ENCODE measurements at regions not wholly inside any gene's neighbourhood (a gene's known extent, or its start where the extent isn't known, plus 50 kb on each side); places are given as distances from the start of the nearest gene placed in this dataset.
A peak's percentile ranks its signal among the peaks of the same experiment; 100 is the strongest.
"Not testable (repeated sequence)": the region's sequence is repeated elsewhere in the genome, so short reads cannot be mapped to it uniquely, and the experiment has no call there.

- no peak overlapping the region for H3K4me3 Mint-ChIP-seq
- H3K9me3 Mint-ChIP-seq, result no peaks in the 10 kb centered on the region
- H3K4me1 Mint-ChIP-seq (ENCODE audit: low read depth), result peaks cover 4% of the 10 kb centered on the region
- H3K36me3 Mint-ChIP-seq (ENCODE audit: low read depth), result peaks cover 100% of the 10 kb centered on the region
- no peak for DNase-seq
- no peaks in the 10 kb centered on the region for H3K27me3 Mint-ChIP-seq
- H3K27ac Mint-ChIP-seq, result peak overlapping the region; percentile 34
Measured at GRCh38 chr9:92242260-92243136, 51.0 kb downstream of the IARS1 start.

- H3K27ac Mint-ChIP-seq, result no peak overlapping the region
- H3K4me3 Mint-ChIP-seq, result no peak overlapping the region
- no peaks in the 10 kb centered on the region for H3K9me3 Mint-ChIP-seq
- no peak for DNase-seq
- H3K27me3 Mint-ChIP-seq, result no peaks in the 10 kb centered on the region
- peaks cover 98% of the 10 kb centered on the region for H3K36me3 Mint-ChIP-seq (ENCODE audit: low read depth)
- no peaks in the 10 kb centered on the region for H3K4me1 Mint-ChIP-seq (ENCODE audit: low read depth)
Measured at GRCh38 chr9:92236915-92237314, 56.6 kb downstream of the IARS1 start.

GRCh38 chr9:92236465-92236864, 57.0 kb downstream of the IARS1 start:
- H3K36me3 Mint-ChIP-seq (ENCODE audit: low read depth), result peaks cover 98% of the 10 kb centered on the region
- H3K4me1 Mint-ChIP-seq (ENCODE audit: low read depth), result no peaks in the 10 kb centered on the region
- no peak overlapping the region for H3K27ac Mint-ChIP-seq
- H3K27me3 Mint-ChIP-seq, result no peaks in the 10 kb centered on the region
- H3K9me3 Mint-ChIP-seq, result no peaks in the 10 kb centered on the region
- DNase-seq, result no peak
- H3K4me3 Mint-ChIP-seq, result no peak overlapping the region

GRCh38 chr9:92234514-92234913, 59.0 kb downstream of the IARS1 start:
- H3K36me3 Mint-ChIP-seq (ENCODE audit: low read depth), result peaks cover 96% of the 10 kb centered on the region
- no peaks in the 10 kb centered on the region for H3K4me1 Mint-ChIP-seq (ENCODE audit: low read depth)
- H3K4me3 Mint-ChIP-seq, result no peak overlapping the region

GRCh38 chr9:92232190-92232589, 61.3 kb downstream of the IARS1 start:
- Mint-ChIP-seq H3K4me1 (ENCODE audit: low read depth) (no peaks in the 10 kb centered on the region), H3K27me3 (no peaks in the 10 kb centered on the region), H3K36me3 (ENCODE audit: low read depth) (peaks cover 92% of the 10 kb centered on the region), H3K9me3 (no peaks in the 10 kb centered on the region), H3K4me3 (no peak overlapping the region), H3K27ac (peak overlapping the region; percentile 15)
- DNase-seq, result no peak

More at GRCh38 chr9:92234514-92234913, 59.0 kb downstream of the IARS1 start:
- no peak for DNase-seq
- H3K27ac Mint-ChIP-seq, result no peak overlapping the region
- no peaks in the 10 kb centered on the region for H3K9me3 Mint-ChIP-seq
- H3K27me3 Mint-ChIP-seq, result no peaks in the 10 kb centered on the region

- H3K27me3 Mint-ChIP-seq, result no peaks in the 10 kb centered on the region
- no peak overlapping the region for H3K27ac Mint-ChIP-seq
- peaks cover 88% of the 10 kb centered on the region for H3K36me3 Mint-ChIP-seq (ENCODE audit: low read depth)
- no peak overlapping the region for H3K4me3 Mint-ChIP-seq
- no peaks in the 10 kb centered on the region for H3K9me3 Mint-ChIP-seq
- H3K4me1 Mint-ChIP-seq (ENCODE audit: low read depth), result peaks cover 1% of the 10 kb centered on the region
- DNase-seq, result no peak
Measured at GRCh38 chr9:92228628-92229027, 64.9 kb downstream of the IARS1 start.

GRCh38 chr9:92224177-92224576, 69.3 kb downstream of the IARS1 start:
- Mint-ChIP-seq H3K27ac (peak overlapping the region; percentile 1), H3K4me3 (no peak overlapping the region), H3K9me3 (peaks cover 10% of the 10 kb centered on the region), H3K36me3 (ENCODE audit: low read depth) (peaks cover 75% of the 10 kb centered on the region), H3K4me1 (ENCODE audit: low read depth) (peaks cover 1% of the 10 kb centered on the region), H3K27me3 (no peaks in the 10 kb centered on the region)
- DNase-seq, result no peak

GRCh38 chr9:92223758-92224157, 69.7 kb downstream of the IARS1 start:
- Mint-ChIP-seq H3K27me3 (no peaks in the 10 kb centered on the region), H3K9me3 (peaks cover 10% of the 10 kb centered on the region), H3K27ac (peak overlapping the region; percentile 37), H3K4me1 (ENCODE audit: low read depth) (peaks cover 1% of the 10 kb centered on the region), H3K36me3 (ENCODE audit: low read depth) (peaks cover 76% of the 10 kb centered on the region), H3K4me3 (no peak overlapping the region)
- DNase-seq, result no peak

- H3K27ac Mint-ChIP-seq, result no peak overlapping the region
- H3K4me3 Mint-ChIP-seq, result no peak overlapping the region
- DNase-seq, result no peak
- H3K36me3 Mint-ChIP-seq (ENCODE audit: low read depth), result peaks cover 69% of the 10 kb centered on the region
- no peaks in the 10 kb centered on the region for H3K27me3 Mint-ChIP-seq
- H3K4me1 Mint-ChIP-seq (ENCODE audit: low read depth), result no peaks in the 10 kb centered on the region
- H3K9me3 Mint-ChIP-seq, result no peaks in the 10 kb centered on the region
Measured at GRCh38 chr9:92208693-92209524, 84.6 kb downstream of the IARS1 start.

GRCh38 chr9:92206488-92206887, 87.0 kb downstream of the IARS1 start:
- Mint-ChIP-seq H3K27ac (no peak overlapping the region), H3K4me1 (ENCODE audit: low read depth) (no peaks in the 10 kb centered on the region)

GRCh38 chr9:92203887-92204286, 88.7 kb upstream of the SPTLC1 start:
- H3K36me3 Mint-ChIP-seq (ENCODE audit: low read depth), result peaks cover 18% of the 10 kb centered on the region
- H3K4me3 Mint-ChIP-seq; H3K27ac Mint-ChIP-seq; H3K27me3 Mint-ChIP-seq; H3K9me3 Mint-ChIP-seq; H3K4me1 Mint-ChIP-seq (ENCODE audit: low read depth); DNase-seq: not testable (repeated sequence)

More at GRCh38 chr9:92206488-92206887, 87.0 kb downstream of the IARS1 start:
- H3K27me3 Mint-ChIP-seq, result no peaks in the 10 kb centered on the region
- H3K4me3 Mint-ChIP-seq, result no peak overlapping the region
- H3K9me3 Mint-ChIP-seq, result no peaks in the 10 kb centered on the region
- peaks cover 44% of the 10 kb centered on the region for H3K36me3 Mint-ChIP-seq (ENCODE audit: low read depth)
- DNase-seq, result no peak

- not testable (repeated sequence) for H3K36me3 Mint-ChIP-seq (ENCODE audit: low read depth); DNase-seq; H3K27ac Mint-ChIP-seq; H3K4me3 Mint-ChIP-seq; H3K4me1 Mint-ChIP-seq (ENCODE audit: low read depth)
- Mint-ChIP-seq H3K9me3 (peaks cover 15% of the 10 kb centered on the region), H3K27me3 (peaks cover 12% of the 10 kb centered on the region)
Measured at GRCh38 chr9:92198237-92198636, 83.0 kb upstream of the SPTLC1 start.

GRCh38 chr9:92196909-92197308, 81.7 kb upstream of the SPTLC1 start:
- H3K27ac Mint-ChIP-seq, result no peak overlapping the region
- H3K4me3 Mint-ChIP-seq, result no peak overlapping the region
- H3K27me3 Mint-ChIP-seq, result peaks cover 12% of the 10 kb centered on the region
- H3K4me1 Mint-ChIP-seq (ENCODE audit: low read depth), result no peaks in the 10 kb centered on the region
- DNase-seq, result no peak
- H3K36me3 Mint-ChIP-seq (ENCODE audit: low read depth), result no peaks in the 10 kb centered on the region
- peaks cover 15% of the 10 kb centered on the region for H3K9me3 Mint-ChIP-seq

GRCh38 chr9:92196400-92196799, 81.2 kb upstream of the SPTLC1 start:
- no peak for DNase-seq
- Mint-ChIP-seq H3K4me1 (ENCODE audit: low read depth) (no peaks in the 10 kb centered on the region), H3K9me3 (peaks cover 15% of the 10 kb centered on the region), H3K4me3 (no peak overlapping the region), H3K27ac (no peak overlapping the region), H3K27me3 (peaks cover 17% of the 10 kb centered on the region), H3K36me3 (ENCODE audit: low read depth) (no peaks in the 10 kb centered on the region)

GRCh38 chr9:92191801-92192200, 76.6 kb upstream of the SPTLC1 start:
- Mint-ChIP-seq H3K36me3 (ENCODE audit: low read depth) (no peaks in the 10 kb centered on the region), H3K4me1 (ENCODE audit: low read depth) (no peaks in the 10 kb centered on the region), H3K4me3 (no peak overlapping the region), H3K27ac (no peak overlapping the region), H3K27me3 (peaks cover 14% of the 10 kb centered on the region), H3K9me3 (peaks cover 5% of the 10 kb centered on the region)
- no peak for DNase-seq
